ENCODE measurements at regions not wholly inside any gene's neighbourhood (a gene's known extent, or its start where the extent isn't known, plus 50 kb on each side); places are given as distances from the start of the nearest gene placed in this dataset.

- H4K8ac ChIP-seq (ENCODE audit: low read depth in 2 of 2, low read length in 2 of 2), result no peak overlapping the region
- no peak overlapping the region for H3K27ac ChIP-seq (ENCODE audit: insufficient read depth, low read length)
- no peak overlapping the region for H2BK120ac ChIP-seq (ENCODE audit: low read depth, low read length)
- no peak overlapping the region for H2BK15ac ChIP-seq (ENCODE audit: low read depth, low read length)
- no peak overlapping the region for H3K4me3 ChIP-seq (ENCODE audit: insufficient read depth, low read depth, low read length)
- H3K23ac ChIP-seq (ENCODE audit: low read depth, low read length), result no peak overlapping the region
- H3K56ac ChIP-seq (ENCODE audit: extremely low read depth, insufficient read depth, low read length), result no peak overlapping the region
- DNase-seq (no peak), ATAC-seq (ENCODE audit: low read depth) (no peak)
- ChIA-PET CTCF (no interaction called here), POLR2A (ENCODE audit: unreplicated experiment) (no interaction called here)
- H2BK5ac ChIP-seq (ENCODE audit: low read depth, low read length, poor library complexity, severe bottlenecking), result no peak overlapping the region
- no peak overlapping the region for H3K4ac ChIP-seq (ENCODE audit: low read depth, low read length)
- no peaks in the 10 kb centered on the region for H3K79me1 ChIP-seq (ENCODE audit: low read depth in 1 of 2, low read length in 2 of 2)
- no peak overlapping the region for H4K5ac ChIP-seq (ENCODE audit: low read depth, low read length)
- no peak overlapping the region for H2AFZ ChIP-seq (replicated peaks; ENCODE audit: low read length, poor library complexity)
- H3K4me2 ChIP-seq (ENCODE audit: low read depth, low read length), result no peak overlapping the region
- BruUV-seq (replicated peaks), result no TSS peak
- in situ Hi-C loops (cut with MboI; ENCODE audit: low sequenced_read_pairs), result no loop called here
- H3K9me3 ChIP-seq (ENCODE audit: control insufficient read depth, insufficient read depth, low read length), result no peaks in the 10 kb centered on the region
- no peak overlapping the region for H3K14ac ChIP-seq (replicated peaks; ENCODE audit: low read depth, low read length)
- TF ChIP-seq FOS (IDR thresholded peaks at IDR 0.05; ENCODE audit: low read depth, low read length), result no peak
- no peak for TF ChIP-seq USF2 (IDR thresholded peaks at IDR 0.05; ENCODE audit: low read depth, low read length)
- TF ChIP-seq RFX5 (IDR thresholded peaks at IDR 0.05; ENCODE audit: low read depth, low read length), result no peak
- TF ChIP-seq BHLHE40 (IDR thresholded peaks at IDR 0.05; ENCODE audit: low read depth, low read length), result no peak
- no peak for TF ChIP-seq MAZ (IDR thresholded peaks at IDR 0.05; ENCODE audit: borderline replicate concordance, low read depth, low read length)
- TF ChIP-seq MXI1 (IDR thresholded peaks at IDR 0.05; ENCODE audit: borderline replicate concordance, low read depth, low read length), result no peak
- no peak for TF ChIP-seq POLR2A (IDR thresholded peaks at IDR 0.05; ENCODE audit: low read depth, low read length)
- TF ChIP-seq CTCF (conservative IDR thresholded peaks at IDR 0.05; ENCODE audit: low read depth, low read length), result no peak
- TF ChIP-seq RCOR1 (IDR thresholded peaks at IDR 0.05; ENCODE audit: insufficient replicate concordance, low read length), result no peak
- TF ChIP-seq MAFK (IDR thresholded peaks at IDR 0.05; ENCODE audit: low read depth, low read length), result no peak
- no peak for TF ChIP-seq NFE2L2 (IDR thresholded peaks at IDR 0.05; ENCODE audit: low read depth, low read length)
- no peak for TF ChIP-seq ELK1 (IDR thresholded peaks at IDR 0.05; ENCODE audit: borderline replicate concordance, low read depth, low read length)
- no peak for TF ChIP-seq CHD1 (IDR thresholded peaks at IDR 0.05; ENCODE audit: low read depth, low read length)
- no peak for TF ChIP-seq CEBPB (IDR thresholded peaks at IDR 0.05; ENCODE audit: low read depth, low read length)
- no peak overlapping the region for H2AK9ac ChIP-seq (replicated peaks; ENCODE audit: low read depth, low read length, poor library complexity)
- H2AK5ac ChIP-seq (ENCODE audit: low read depth, low read length), result no peak overlapping the region
- H2BK20ac ChIP-seq (ENCODE audit: low read depth, low read length), result no peak overlapping the region
- no peaks in the 10 kb centered on the region for H3K4me1 ChIP-seq (ENCODE audit: control insufficient read depth, insufficient read depth, low read length)
- H4K91ac ChIP-seq (ENCODE audit: insufficient read depth, low read depth, low read length), result no peak overlapping the region
- dilution Hi-C loops (cut with HindIII; ENCODE audit: low sequenced_read_pairs, unreplicated experiment), result no loop called here
- no peak overlapping the region for H3K9ac ChIP-seq (ENCODE audit: low read depth, low read length)
- no peaks in the 10 kb centered on the region for H4K20me1 ChIP-seq (ENCODE audit: insufficient read depth, low read length)
- no peak overlapping the region for H3K18ac ChIP-seq (ENCODE audit: low read depth, low read length)
- H3K36me3 ChIP-seq (ENCODE audit: control insufficient read depth, insufficient read depth, low read length), result no peaks in the 10 kb centered on the region
- H3K27me3 ChIP-seq (ENCODE audit: control insufficient read depth, insufficient read depth, low read length), result no peaks in the 10 kb centered on the region
- intact Hi-C loops (cut with micrococcal nuclease), result no loop called here
- no peaks in the 10 kb centered on the region for H3K9me1 ChIP-seq (ENCODE audit: insufficient read depth, low read length)
These were observed 168.4 kb upstream of the AVPR1A start for GRCh38 chr12:63319386-63319785.
